ENCODE measurements at regions not wholly inside any gene's neighbourhood (a gene's known extent, or its start where the extent isn't known, plus 50 kb on each side); places are given as distances from the start of the nearest gene placed in this dataset.

GRCh38 chr12:46884362-46884761, 58.6 kb upstream of the SLC38A4 start:
- TF ChIP-seq, protein P1, sequence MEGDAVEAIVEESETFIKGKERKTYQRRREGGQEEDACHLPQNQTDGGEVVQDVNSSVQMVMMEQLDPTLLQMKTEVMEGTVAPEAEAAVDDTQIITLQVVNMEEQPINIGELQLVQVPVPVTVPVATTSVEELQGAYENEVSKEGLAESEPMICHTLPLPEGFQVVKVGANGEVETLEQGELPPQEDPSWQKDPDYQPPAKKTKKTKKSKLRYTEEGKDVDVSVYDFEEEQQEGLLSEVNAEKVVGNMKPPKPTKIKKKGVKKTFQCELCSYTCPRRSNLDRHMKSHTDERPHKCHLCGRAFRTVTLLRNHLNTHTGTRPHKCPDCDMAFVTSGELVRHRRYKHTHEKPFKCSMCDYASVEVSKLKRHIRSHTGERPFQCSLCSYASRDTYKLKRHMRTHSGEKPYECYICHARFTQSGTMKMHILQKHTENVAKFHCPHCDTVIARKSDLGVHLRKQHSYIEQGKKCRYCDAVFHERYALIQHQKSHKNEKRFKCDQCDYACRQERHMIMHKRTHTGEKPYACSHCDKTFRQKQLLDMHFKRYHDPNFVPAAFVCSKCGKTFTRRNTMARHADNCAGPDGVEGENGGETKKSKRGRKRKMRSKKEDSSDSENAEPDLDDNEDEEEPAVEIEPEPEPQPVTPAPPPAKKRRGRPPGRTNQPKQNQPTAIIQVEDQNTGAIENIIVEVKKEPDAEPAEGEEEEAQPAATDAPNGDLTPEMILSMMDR (IDR thresholded peaks at IDR 0.05): no peak
- TF ChIP-seq POLR2A (IDR thresholded peaks at IDR 0.05): no peak
